Suprapubic skin (tissue), 3 donors: ENCODE measurements at regions not wholly inside any gene's neighbourhood (a gene's known extent, or its start where the extent isn't known, plus 50 kb on each side); places are given as distances from the start of the nearest gene placed in this dataset.

Experiments used
- EP300 ChIP-seq: sonication (generic); formaldehyde crosslinking; IDR thresholded peaks from one replicate; pipeline ENCODE4 v1.6.1; 2017; ENCODE audit warnings: antibody characterized with exemption
- POLR2A ChIP-seq, 2 donors: fragments of 450-650 bp; IDR thresholded peaks; one replicate each; pipeline ENCODE4 v1.6.1; 2017; ENCODE audit warnings: antibody characterized with exemption in 2 of 2, mild to moderate bottlenecking in 2 of 2, moderate library complexity in 2 of 2
- TF ChIP-seq, protein P1 (sequence below), 2 donors: fragments of 200-600 bp in 1 of 2; fragments of 450-650 bp in 1 of 2; sonication (generic) in 1 of 2; IDR thresholded peaks; one replicate each; pipeline ENCODE4 v1.5.1; 2016 to 2019; ENCODE audit warnings: antibody characterized with exemption in 2 of 2, mild to moderate bottlenecking in 1 of 2, moderate library complexity in 1 of 2

DNA sequence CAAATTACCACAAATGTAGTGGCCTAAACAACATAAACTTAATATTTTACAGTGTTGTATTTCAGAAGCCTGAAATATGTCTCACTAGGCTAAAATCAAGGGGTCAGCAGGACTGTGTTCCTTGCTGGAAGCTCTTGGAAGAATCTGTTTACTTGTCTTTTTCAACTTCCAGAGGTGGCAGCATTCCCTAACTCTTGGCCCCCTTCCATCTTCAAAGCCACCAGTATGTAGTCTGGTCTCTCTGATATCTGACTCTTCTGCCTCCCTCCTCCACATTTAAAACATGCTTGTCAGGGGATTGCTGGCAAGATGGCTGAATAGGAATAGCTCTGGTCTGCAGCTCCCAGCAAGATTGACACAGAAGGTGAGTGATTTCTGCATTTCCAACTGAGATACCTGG lies 567.5 kb downstream of the PLA2G4A start:
- TF ChIP-seq, protein P1, sequence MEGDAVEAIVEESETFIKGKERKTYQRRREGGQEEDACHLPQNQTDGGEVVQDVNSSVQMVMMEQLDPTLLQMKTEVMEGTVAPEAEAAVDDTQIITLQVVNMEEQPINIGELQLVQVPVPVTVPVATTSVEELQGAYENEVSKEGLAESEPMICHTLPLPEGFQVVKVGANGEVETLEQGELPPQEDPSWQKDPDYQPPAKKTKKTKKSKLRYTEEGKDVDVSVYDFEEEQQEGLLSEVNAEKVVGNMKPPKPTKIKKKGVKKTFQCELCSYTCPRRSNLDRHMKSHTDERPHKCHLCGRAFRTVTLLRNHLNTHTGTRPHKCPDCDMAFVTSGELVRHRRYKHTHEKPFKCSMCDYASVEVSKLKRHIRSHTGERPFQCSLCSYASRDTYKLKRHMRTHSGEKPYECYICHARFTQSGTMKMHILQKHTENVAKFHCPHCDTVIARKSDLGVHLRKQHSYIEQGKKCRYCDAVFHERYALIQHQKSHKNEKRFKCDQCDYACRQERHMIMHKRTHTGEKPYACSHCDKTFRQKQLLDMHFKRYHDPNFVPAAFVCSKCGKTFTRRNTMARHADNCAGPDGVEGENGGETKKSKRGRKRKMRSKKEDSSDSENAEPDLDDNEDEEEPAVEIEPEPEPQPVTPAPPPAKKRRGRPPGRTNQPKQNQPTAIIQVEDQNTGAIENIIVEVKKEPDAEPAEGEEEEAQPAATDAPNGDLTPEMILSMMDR (IDR thresholded peaks at IDR 0.05): no peak
- TF ChIP-seq POLR2A (IDR thresholded peaks at IDR 0.05) (no peak), EP300 (no peak)
